Glutamatergic neuron (in vitro differentiated cells): ENCODE measurements at regions not wholly inside any gene's neighbourhood (a gene's known extent, or its start where the extent isn't known, plus 50 kb on each side); places are given as distances from the start of the nearest gene placed in this dataset.

ENCODE experiments used
- DNase-seq: peaks from one replicate; pipeline ENCODE4 v3.0.0; 2022
- H3K27ac Mint-ChIP-seq: one replicate; pipeline ENCODE4 v1.8.0; 2020; ENCODE audit warnings: mild to moderate bottlenecking, mixed read lengths, inconsistent platforms; ENCODE audit not compliant: unreplicated experiment
- H3K27me3 Mint-ChIP-seq: one replicate; pipeline ENCODE4 v1.8.0; 2020; ENCODE audit warnings: mild to moderate bottlenecking, moderate library complexity, mixed read lengths, inconsistent platforms; ENCODE audit not compliant: unreplicated experiment
- H3K36me3 Mint-ChIP-seq: one replicate; pipeline ENCODE4 v1.8.0; 2020; ENCODE audit warnings: mild to moderate bottlenecking, mixed read lengths, inconsistent platforms; ENCODE audit not compliant: unreplicated experiment
- H3K4me1 Mint-ChIP-seq: one replicate; pipeline ENCODE4 v1.8.0; 2020; ENCODE audit warnings: mild to moderate bottlenecking, low read depth, mixed read lengths, inconsistent platforms; ENCODE audit not compliant: unreplicated experiment
- H3K4me3 Mint-ChIP-seq: one replicate; pipeline ENCODE4 v1.8.0; 2020; ENCODE audit warnings: mild to moderate bottlenecking, mixed read lengths, inconsistent platforms; ENCODE audit not compliant: unreplicated experiment
- H3K9me3 Mint-ChIP-seq: one replicate; pipeline ENCODE4 v1.8.0; 2020; ENCODE audit warnings: mild to moderate bottlenecking, moderate library complexity, mixed read lengths, inconsistent platforms; ENCODE audit not compliant: unreplicated experiment
- CTCF ChIP-seq: fragments of 200-600 bp; sonication (generic); IDR thresholded peaks from one replicate; pipeline ENCODE4 v1.5.0; 2021; ENCODE audit not compliant: partially characterized antibody, unreplicated experiment

DNA sequence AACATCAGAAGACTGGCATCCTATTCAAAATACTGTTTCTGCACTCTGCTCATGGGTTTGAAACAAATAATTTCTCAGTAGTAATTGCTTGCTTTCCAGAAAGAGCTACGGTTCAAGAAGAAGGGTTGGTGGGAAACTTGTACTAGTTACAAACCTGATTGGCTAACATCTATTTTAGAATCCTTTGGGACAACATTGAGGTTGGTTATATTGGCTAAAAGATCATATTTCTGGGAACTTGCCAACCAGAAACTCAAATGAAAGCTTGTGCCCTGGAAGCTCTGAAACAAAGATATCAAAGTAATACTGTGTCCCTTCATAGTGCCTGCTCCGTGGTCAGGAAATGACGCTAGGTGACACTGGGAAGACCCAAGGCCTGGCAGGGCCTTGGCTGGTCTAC, 141.7 kb downstream of the LACC1 start:
- Mint-ChIP-seq H3K4me3 (no peak overlapping the region), H3K27me3 (no peaks in the 10 kb centered on the region), H3K4me1 (no peaks in the 10 kb centered on the region), H3K27ac (no peak overlapping the region), H3K9me3 (no peaks in the 10 kb centered on the region), H3K36me3 (no peaks in the 10 kb centered on the region)
- no peak for DNase-seq
- TF ChIP-seq CTCF = no peak

DNA sequence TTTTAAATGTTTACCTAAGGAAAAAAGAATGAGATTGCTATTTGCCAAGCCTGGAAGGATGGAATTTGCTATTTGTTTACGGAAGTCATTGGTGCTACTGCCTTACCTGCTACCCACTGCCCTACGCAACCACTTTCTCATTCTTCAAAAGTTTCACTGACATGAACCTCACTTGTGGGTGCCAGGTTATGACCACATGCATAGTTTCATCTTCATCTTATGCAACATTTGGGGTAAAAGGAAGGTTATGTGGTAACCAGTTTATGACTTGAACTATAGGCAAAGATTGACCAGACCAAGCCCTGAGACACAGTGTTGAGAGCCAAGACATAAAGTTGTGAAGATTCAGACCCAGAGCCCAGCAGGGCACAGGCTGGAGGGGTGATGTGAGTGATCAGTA, 142.5 kb downstream of the LACC1 start:
- H3K27me3 Mint-ChIP-seq = no peaks in the 10 kb centered on the region
- DNase-seq = no peak
- H3K9me3 Mint-ChIP-seq = no peaks in the 10 kb centered on the region
- no peaks in the 10 kb centered on the region for H3K36me3 Mint-ChIP-seq
- H3K4me3 Mint-ChIP-seq = no peak overlapping the region
- H3K27ac Mint-ChIP-seq = no peak overlapping the region
- no peaks in the 10 kb centered on the region for H3K4me1 Mint-ChIP-seq
- no peak for TF ChIP-seq CTCF

DNA sequence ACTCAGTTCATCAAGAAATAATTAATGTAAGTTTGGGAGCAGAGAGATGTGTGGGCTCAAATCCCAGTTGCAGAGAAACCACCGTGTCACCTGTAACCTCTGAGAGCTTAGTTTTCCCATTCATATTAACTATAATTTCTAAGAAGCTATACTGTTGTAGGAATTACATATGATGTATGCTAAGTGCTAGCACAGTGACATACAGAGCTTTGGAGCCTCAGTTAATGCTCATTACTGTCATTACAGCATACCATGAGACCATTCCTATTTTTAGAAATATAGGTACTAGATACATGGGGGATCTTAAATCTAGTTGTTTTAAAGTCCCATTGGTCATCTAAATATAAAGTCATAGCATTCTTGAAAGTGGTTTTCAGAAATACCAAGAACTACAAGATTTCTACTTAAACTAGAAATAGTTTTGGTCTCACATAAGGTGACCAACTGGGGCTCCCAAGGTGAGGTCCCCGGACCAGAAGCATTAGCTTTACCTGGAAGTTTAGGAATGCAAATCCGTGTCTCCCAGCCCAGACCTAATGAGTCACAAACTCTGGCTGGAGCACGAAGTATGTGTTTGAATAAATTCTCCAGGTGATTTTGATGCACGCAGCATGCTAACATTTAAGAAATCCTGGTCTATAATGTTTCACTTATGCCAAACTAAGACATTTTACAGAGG, 144.6 kb downstream of the LACC1 start:
- H3K4me1 Mint-ChIP-seq = no peaks in the 10 kb centered on the region
- no peaks in the 10 kb centered on the region for H3K27me3 Mint-ChIP-seq
- no peak for TF ChIP-seq CTCF
- no peak for DNase-seq
- H3K9me3 Mint-ChIP-seq = no peaks in the 10 kb centered on the region
- no peaks in the 10 kb centered on the region for H3K36me3 Mint-ChIP-seq
- no peak overlapping the region for H3K27ac Mint-ChIP-seq
- no peak overlapping the region for H3K4me3 Mint-ChIP-seq

GRCh38 chr13:44024846-44025195, 145.1 kb downstream of the LACC1 start:
- Mint-ChIP-seq H3K4me1 (no peaks in the 10 kb centered on the region), H3K4me3 (no peak overlapping the region), H3K27me3 (no peaks in the 10 kb centered on the region), H3K36me3 (no peaks in the 10 kb centered on the region), H3K27ac (no peak overlapping the region), H3K9me3 (no peaks in the 10 kb centered on the region)
- TF ChIP-seq CTCF = no peak
- no peak for DNase-seq

- Mint-ChIP-seq H3K27ac (no peak overlapping the region), H3K4me1 (no peaks in the 10 kb centered on the region), H3K36me3 (no peaks in the 10 kb centered on the region), H3K27me3 (no peaks in the 10 kb centered on the region), H3K9me3 (no peaks in the 10 kb centered on the region), H3K4me3 (no peak overlapping the region)
- peak; percentile 15 for TF ChIP-seq CTCF
- DNase-seq = no peak
These were observed 146.5 kb downstream of the LACC1 start for GRCh38 chr13:44026194-44026593.
